ENCODE measurements at regions not wholly inside any gene's neighbourhood (a gene's known extent, or its start where the extent isn't known, plus 50 kb on each side); places are given as distances from the start of the nearest gene placed in this dataset.

GRCh38 chr9:90256345-90256744 is 386.3 kb downstream of the DIRAS2 start:
- no TSS peak for BruUV-seq (replicated peaks)
- intact Hi-C loops (cut with micrococcal nuclease): no loop called here
- peaks cover 9% of the 10 kb centered on the region for H3K9me3 Mint-ChIP-seq (ENCODE audit: unreplicated experiment)

GRCh38 chr9:90259311-90260246 is 383.0 kb downstream of the DIRAS2 start:
- ChIA-PET POLR2A (interaction anchor here (0.7 kb wide), 1 partner anchor 10 kb away, joined by 3 read pairs; no protein-coding TSS in a partner anchor), CTCF (interaction anchor here (0.5 to 1.6 kb wide), 3 partner anchors 11 to 160 kb away, joined by 3 to 5 read pairs (median 3); no protein-coding TSS in a partner anchor)
- Mint-ChIP-seq H3K9me3 (ENCODE audit: unreplicated experiment) (peaks cover 9% of the 10 kb centered on the region), H3K4me1 (ENCODE audit: insufficient read depth, unreplicated experiment) (no peaks in the 10 kb centered on the region), H3K36me3 (ENCODE audit: insufficient read depth, unreplicated experiment) (no peaks in the 10 kb centered on the region), H3K4me3 (ENCODE audit: unreplicated experiment) (no peak overlapping the region), H3K27me3 (ENCODE audit: insufficient read depth, unreplicated experiment) (peaks cover 42% of the 10 kb centered on the region), H3K27ac (ENCODE audit: low read depth, unreplicated experiment) (no peak overlapping the region)
- no peak for DNase-seq (ENCODE audit: unreplicated experiment)
- no peak for TF ChIP-seq CTCF (IDR thresholded peaks at IDR 0.05; ENCODE audit: unreplicated experiment)
- intact Hi-C loops (cut with micrococcal nuclease): no loop called here
- no TSS peak for BruUV-seq (replicated peaks)

More at GRCh38 chr9:90256345-90256744, 386.3 kb downstream of the DIRAS2 start:
- DNase-seq (ENCODE audit: unreplicated experiment): no peak
- CTCF ChIA-PET: interaction anchor here (1.4 kb wide), 1 partner anchor 11 kb away, joined by 3 read pairs; no protein-coding TSS in a partner anchor
- H3K36me3 Mint-ChIP-seq (ENCODE audit: insufficient read depth, unreplicated experiment): no peaks in the 10 kb centered on the region
- no peak overlapping the region for H3K4me3 Mint-ChIP-seq (ENCODE audit: unreplicated experiment)
- H3K27me3 Mint-ChIP-seq (ENCODE audit: insufficient read depth, unreplicated experiment): peaks cover 63% of the 10 kb centered on the region
- no peak overlapping the region for H3K27ac Mint-ChIP-seq (ENCODE audit: low read depth, unreplicated experiment)
- POLR2A ChIA-PET: no interaction called here
- no peak for TF ChIP-seq CTCF (IDR thresholded peaks at IDR 0.05; ENCODE audit: unreplicated experiment)
- H3K4me1 Mint-ChIP-seq (ENCODE audit: insufficient read depth, unreplicated experiment): no peaks in the 10 kb centered on the region

GRCh38 chr9:90261698-90262097 is 380.9 kb downstream of the DIRAS2 start:
- no peak overlapping the region for H3K27ac Mint-ChIP-seq (ENCODE audit: low read depth, unreplicated experiment)
- H3K4me1 Mint-ChIP-seq (ENCODE audit: insufficient read depth, unreplicated experiment): no peaks in the 10 kb centered on the region
- intact Hi-C loops (cut with micrococcal nuclease): no loop called here
- no peak overlapping the region for H3K4me3 Mint-ChIP-seq (ENCODE audit: unreplicated experiment)
- CTCF ChIA-PET: interaction anchor here (0.9 kb wide), 1 partner anchor 11 kb away, joined by 3 read pairs; no protein-coding TSS in a partner anchor
- peaks cover 33% of the 10 kb centered on the region for H3K27me3 Mint-ChIP-seq (ENCODE audit: insufficient read depth, unreplicated experiment)
- POLR2A ChIA-PET: no interaction called here
- H3K36me3 Mint-ChIP-seq (ENCODE audit: insufficient read depth, unreplicated experiment): no peaks in the 10 kb centered on the region
- DNase-seq (ENCODE audit: unreplicated experiment): no peak
- H3K9me3 Mint-ChIP-seq (ENCODE audit: unreplicated experiment): peaks cover 9% of the 10 kb centered on the region
- BruUV-seq (replicated peaks): no TSS peak
- no peak for TF ChIP-seq CTCF (IDR thresholded peaks at IDR 0.05; ENCODE audit: unreplicated experiment)

- POLR2A ChIA-PET: no interaction called here
- no peak overlapping the region for H3K27ac Mint-ChIP-seq (ENCODE audit: low read depth, unreplicated experiment)
- H3K27me3 Mint-ChIP-seq (ENCODE audit: insufficient read depth, unreplicated experiment): peaks cover 10% of the 10 kb centered on the region
Measured at GRCh38 chr9:90268613-90269012, 374.0 kb downstream of the DIRAS2 start.

More at GRCh38 chr9:90268613-90269012, 374.0 kb downstream of the DIRAS2 start:
- no peak overlapping the region for H3K4me3 Mint-ChIP-seq (ENCODE audit: unreplicated experiment)
- H3K36me3 Mint-ChIP-seq (ENCODE audit: insufficient read depth, unreplicated experiment): no peaks in the 10 kb centered on the region
- no peak for TF ChIP-seq CTCF (IDR thresholded peaks at IDR 0.05; ENCODE audit: unreplicated experiment)
- intact Hi-C loops (cut with micrococcal nuclease): no loop called here
- no TSS peak for BruUV-seq (replicated peaks)
- CTCF ChIA-PET: interaction anchor here (0.6 to 0.9 kb wide), 2 partner anchors 11 to 1455 kb away, joined by 3 read pairs; no protein-coding TSS in a partner anchor
- no peaks in the 10 kb centered on the region for H3K9me3 Mint-ChIP-seq (ENCODE audit: unreplicated experiment)
- DNase-seq (ENCODE audit: unreplicated experiment): no peak
- H3K4me1 Mint-ChIP-seq (ENCODE audit: insufficient read depth, unreplicated experiment): no peaks in the 10 kb centered on the region

Data from MCF 10A (cell line).